ENCODE measurements at regions not wholly inside any gene's neighbourhood (a gene's known extent, or its start where the extent isn't known, plus 50 kb on each side); places are given as distances from the start of the nearest gene placed in this dataset.

GRCh38 chr5:65087154-65087553 lies 318.4 kb downstream of the CWC27 start:
- DNase-seq: no peak
- Histone ChIP-seq H3K4me2 (ENCODE audit: low read depth, low read length) (no peak overlapping the region), H3K79me2 (ENCODE audit: low read length) (no peaks in the 10 kb centered on the region), H3K4me1 (ENCODE audit: low read length) (no peaks in the 10 kb centered on the region), H3K36me3 (replicated peaks; ENCODE audit: insufficient read depth, low read length) (no peaks in the 10 kb centered on the region), H3K4me3 (ENCODE audit: low read length) (no peak overlapping the region), H3K27me3 (replicated peaks; ENCODE audit: insufficient read depth, low read length) (no peaks in the 10 kb centered on the region), H3K9me2 (replicated peaks; ENCODE audit: insufficient read depth, low read length) (no peaks in the 10 kb centered on the region), H2AFZ (ENCODE audit: low read length) (no peak overlapping the region), H3F3A (ENCODE audit: insufficient read depth, low read length) (no peaks in the 10 kb centered on the region), H3K9me3 (replicated peaks; ENCODE audit: insufficient read depth, low read length) (no peaks in the 10 kb centered on the region), H3K9ac (ENCODE audit: low read length) (no peak overlapping the region), H3K27ac (ENCODE audit: low read length) (no peak overlapping the region), H4K20me1 (ENCODE audit: insufficient read depth, low read length) (no peaks in the 10 kb centered on the region)
- TF ChIP-seq EZH2phosphoT487 (IDR thresholded peaks at IDR 0.05; ENCODE audit: low read length) (no peak), EZH2 (optimal IDR thresholded peaks at IDR 0.05; ENCODE audit: low read depth, low read length) (no peak), CTCF (IDR thresholded peaks at IDR 0.05; ENCODE audit: low read length) (no peak)

- DNase-seq: no peak
- H3F3A ChIP-seq (ENCODE audit: insufficient read depth, low read length): no peaks in the 10 kb centered on the region
- no peaks in the 10 kb centered on the region for H3K27me3 ChIP-seq (replicated peaks; ENCODE audit: insufficient read depth, low read length)
- no peak for TF ChIP-seq CTCF (IDR thresholded peaks at IDR 0.05; ENCODE audit: low read length)
- no peak for TF ChIP-seq EZH2 (optimal IDR thresholded peaks at IDR 0.05; ENCODE audit: low read depth, low read length)
- TF ChIP-seq EZH2phosphoT487 (IDR thresholded peaks at IDR 0.05; ENCODE audit: low read length): no peak
- no peaks in the 10 kb centered on the region for H4K20me1 ChIP-seq (ENCODE audit: insufficient read depth, low read length)
- H3K4me3 ChIP-seq (ENCODE audit: low read length): no peak overlapping the region
- no peaks in the 10 kb centered on the region for H3K36me3 ChIP-seq (replicated peaks; ENCODE audit: insufficient read depth, low read length)
- H3K79me2 ChIP-seq (ENCODE audit: low read length): no peaks in the 10 kb centered on the region
- H3K27ac ChIP-seq (ENCODE audit: low read length): no peak overlapping the region
- no peak overlapping the region for H3K9ac ChIP-seq (ENCODE audit: low read length)
- H3K4me1 ChIP-seq (ENCODE audit: low read length): no peaks in the 10 kb centered on the region
- H2AFZ ChIP-seq (ENCODE audit: low read length): no peak overlapping the region
- H3K4me2 ChIP-seq (ENCODE audit: low read depth, low read length): no peak overlapping the region
- H3K9me3 ChIP-seq (replicated peaks; ENCODE audit: insufficient read depth, low read length): no peaks in the 10 kb centered on the region
- no peaks in the 10 kb centered on the region for H3K9me2 ChIP-seq (replicated peaks; ENCODE audit: insufficient read depth, low read length)
Measured at GRCh38 chr5:65094279-65094678, 325.5 kb downstream of the CWC27 start.

GRCh38 chr5:65098393-65098792 lies 329.7 kb downstream of the CWC27 start:
- H3K4me1 ChIP-seq (ENCODE audit: low read length): no peaks in the 10 kb centered on the region
- H3K36me3 ChIP-seq (replicated peaks; ENCODE audit: insufficient read depth, low read length): no peaks in the 10 kb centered on the region
- H3K4me2 ChIP-seq (ENCODE audit: low read depth, low read length): no peak overlapping the region
- DNase-seq: no peak
- no peaks in the 10 kb centered on the region for H3K27me3 ChIP-seq (replicated peaks; ENCODE audit: insufficient read depth, low read length)
- no peak for TF ChIP-seq EZH2 (optimal IDR thresholded peaks at IDR 0.05; ENCODE audit: low read depth, low read length)
- no peak for TF ChIP-seq EZH2phosphoT487 (IDR thresholded peaks at IDR 0.05; ENCODE audit: low read length)
- no peak for TF ChIP-seq CTCF (IDR thresholded peaks at IDR 0.05; ENCODE audit: low read length)
- no peak overlapping the region for H2AFZ ChIP-seq (ENCODE audit: low read length)
- no peak overlapping the region for H3K9ac ChIP-seq (ENCODE audit: low read length)
- H3F3A ChIP-seq (ENCODE audit: insufficient read depth, low read length): no peaks in the 10 kb centered on the region
- no peaks in the 10 kb centered on the region for H3K9me3 ChIP-seq (replicated peaks; ENCODE audit: insufficient read depth, low read length)
- H3K27ac ChIP-seq (ENCODE audit: low read length): no peak overlapping the region
- H3K4me3 ChIP-seq (ENCODE audit: low read length): no peak overlapping the region
- no peaks in the 10 kb centered on the region for H4K20me1 ChIP-seq (ENCODE audit: insufficient read depth, low read length)
- no peaks in the 10 kb centered on the region for H3K79me2 ChIP-seq (ENCODE audit: low read length)
- H3K9me2 ChIP-seq (replicated peaks; ENCODE audit: insufficient read depth, low read length): no peaks in the 10 kb centered on the region

Measured in MM.1S (cell line).